ENCODE measurements at regions not wholly inside any gene's neighbourhood (a gene's known extent, or its start where the extent isn't known, plus 50 kb on each side); places are given as distances from the start of the nearest gene placed in this dataset.

- Mint-ChIP-seq H3K4me1 (peaks cover 0 to 15% of the 10 kb centered on the region in 2 donors), H3K9me3 (peaks cover 0 to 4% of the 10 kb centered on the region in 2 donors), H3K36me3 (peaks cover 5% of the 10 kb centered on the region), H3K27ac (no peak overlapping the region), H3K27me3 (ENCODE audit: low read depth in 2 of 2) (no peaks in the 10 kb centered on the region), H3K4me3 (no peak overlapping the region)
- no peak overlapping the region for H3K27ac ChIP-seq (ENCODE audit: low read length)
- no peaks in the 10 kb centered on the region for H3K9me3 ChIP-seq (ENCODE audit: control insufficient read depth, insufficient read depth, low read length)
- no peak for TF ChIP-seq CTCF (IDR thresholded peaks at IDR 0.05)
- ATAC-seq (no peak), DNase-seq (no peak)
- no peaks in the 10 kb centered on the region for H3K4me1 ChIP-seq (ENCODE audit: control insufficient read depth, insufficient read depth, low read length)
- WGBS (ENCODE audit: insufficient coverage) = 46% methylated on average over 2 of the region's 2 CpGs
- intact Hi-C loops (cut with micrococcal nuclease) = loop anchor here (5.0 kb wide), 1 partner anchor 228 kb away; the partner anchor contains the start of gene LINGO2
- no peaks in the 10 kb centered on the region for H3K36me3 ChIP-seq (ENCODE audit: control insufficient read depth, insufficient read depth, low read length)
- no peaks in the 10 kb centered on the region for H3K27me3 ChIP-seq (ENCODE audit: control insufficient read depth, insufficient read depth, low read length)
- H3K4me3 ChIP-seq (ENCODE audit: low read length) = no peak overlapping the region
Observed at GRCh38 chr9:29439961-29440360, 1866.7 kb upstream of the C9orf72 start.

GRCh38 chr9:29440449-29440848 is 1867.2 kb upstream of the C9orf72 start:
- Mint-ChIP-seq H3K4me1 (peaks cover 0 to 15% of the 10 kb centered on the region in 2 donors), H3K4me3 (no peak overlapping the region), H3K27me3 (ENCODE audit: low read depth in 2 of 2) (no peaks in the 10 kb centered on the region), H3K27ac (no peak overlapping the region), H3K36me3 (peaks cover 5% of the 10 kb centered on the region), H3K9me3 (peaks cover 0 to 4% of the 10 kb centered on the region in 2 donors)
- Histone ChIP-seq H3K36me3 (ENCODE audit: control insufficient read depth, insufficient read depth, low read length) (no peaks in the 10 kb centered on the region), H3K4me3 (ENCODE audit: low read length) (no peak overlapping the region), H3K27ac (ENCODE audit: low read length) (no peak overlapping the region), H3K4me1 (ENCODE audit: control insufficient read depth, insufficient read depth, low read length) (no peaks in the 10 kb centered on the region), H3K27me3 (ENCODE audit: control insufficient read depth, insufficient read depth, low read length) (no peaks in the 10 kb centered on the region), H3K9me3 (ENCODE audit: control insufficient read depth, insufficient read depth, low read length) (no peaks in the 10 kb centered on the region)
- intact Hi-C loops (cut with micrococcal nuclease) = no loop called here
- TF ChIP-seq CTCF (IDR thresholded peaks at IDR 0.05) = no peak
- no peak for ATAC-seq
- WGBS (ENCODE audit: insufficient coverage) = 86% methylated on average over 4 of the region's 4 CpGs
- no peak for DNase-seq

GRCh38 chr9:29445751-29446150 is 1872.5 kb upstream of the C9orf72 start:
- peaks cover 7 to 8% of the 10 kb centered on the region in 2 donors for H3K4me1 Mint-ChIP-seq

More at GRCh38 chr9:29445751-29446150, 1872.5 kb upstream of the C9orf72 start:
- no peak for DNase-seq
- Mint-ChIP-seq H3K4me3 (no peak overlapping the region), H3K27ac (no peak overlapping the region), H3K36me3 (peaks cover 5% of the 10 kb centered on the region), H3K9me3 (peaks cover 0 to 4% of the 10 kb centered on the region in 2 donors), H3K27me3 (ENCODE audit: low read depth in 2 of 2) (no peaks in the 10 kb centered on the region)
- 81% methylated on average over 3 of the region's 3 CpGs for WGBS (ENCODE audit: insufficient coverage)
- TF ChIP-seq CTCF (IDR thresholded peaks at IDR 0.05) = no peak
- intact Hi-C loops (cut with micrococcal nuclease) = no loop called here
- Histone ChIP-seq H3K9me3 (ENCODE audit: control insufficient read depth, insufficient read depth, low read length) (no peaks in the 10 kb centered on the region), H3K4me1 (ENCODE audit: control insufficient read depth, insufficient read depth, low read length) (no peaks in the 10 kb centered on the region), H3K4me3 (ENCODE audit: low read length) (no peak overlapping the region), H3K27ac (ENCODE audit: low read length) (no peak overlapping the region), H3K36me3 (ENCODE audit: control insufficient read depth, insufficient read depth, low read length) (no peaks in the 10 kb centered on the region), H3K27me3 (ENCODE audit: control insufficient read depth, insufficient read depth, low read length) (no peaks in the 10 kb centered on the region)
- no peak for ATAC-seq
